Uterus (tissue), 2 donors: ENCODE measurements at regions not wholly inside any gene's neighbourhood (a gene's known extent, or its start where the extent isn't known, plus 50 kb on each side); places are given as distances from the start of the nearest gene placed in this dataset.

ENCODE experiments used
- CTCF ChIP-seq, 4 experiments: fragments of 200-600 bp in 2 of 4; fragments of 450-650 bp in 2 of 4; sonication (generic) in 2 of 4; IDR thresholded peaks; one replicate each; pipeline ENCODE4 v1.5.1; 2016 to 2019; ENCODE audit warnings: antibody characterized with exemption in 4 of 4, mild to moderate bottlenecking in 2 of 4, moderate library complexity in 1 of 4
- POLR2A ChIP-seq, 2 donors: fragments of 450-650 bp; IDR thresholded peaks; one replicate each; pipeline ENCODE4 v1.6.1; 2016; ENCODE audit warnings: antibody characterized with exemption in 2 of 2, mild to moderate bottlenecking in 1 of 2, moderate library complexity in 1 of 2

- TF ChIP-seq POLR2A (IDR thresholded peaks at IDR 0.05) = no peak
- no peak for TF ChIP-seq CTCF (IDR thresholded peaks at IDR 0.05)
Measured at GRCh38 chr12:42770261-42770660, 180.7 kb upstream of the PRICKLE1 start.
